ENCODE measurements at regions not wholly inside any gene's neighbourhood (a gene's known extent, or its start where the extent isn't known, plus 50 kb on each side); places are given as distances from the start of the nearest gene placed in this dataset.
"Not testable (repeated sequence)": the region's sequence is repeated elsewhere in the genome, so short reads cannot be mapped to it uniquely, and the experiment has no call there.

- TF ChIP-seq EZH2 (IDR thresholded peaks at IDR 0.05; ENCODE audit: borderline replicate concordance); CTCF (IDR thresholded peaks at IDR 0.05; ENCODE audit: poor library complexity); EZH2phosphoT487 (IDR thresholded peaks at IDR 0.05; ENCODE audit: low read depth, severe bottlenecking, unreplicated experiment): not testable (repeated sequence)
Measured at GRCh38 chr6:60903860-60904259, 1382.2 kb downstream of the KHDRBS2 start.
